NCI-H1930 (cell line): ENCODE measurements at regions not wholly inside any gene's neighbourhood (a gene's known extent, or its start where the extent isn't known, plus 50 kb on each side); places are given as distances from the start of the nearest gene placed in this dataset.

ENCODE experiments used
- DNase-seq, 2 experiments: peaks; one replicate each; lab custom pipeline; 2025; lab: John Stamatoyannopoulos, UW

GRCh38 chr3:111311709-111312235 lies 230.2 kb upstream of the CD96 start:
- DNase-seq = no peak

DNA sequence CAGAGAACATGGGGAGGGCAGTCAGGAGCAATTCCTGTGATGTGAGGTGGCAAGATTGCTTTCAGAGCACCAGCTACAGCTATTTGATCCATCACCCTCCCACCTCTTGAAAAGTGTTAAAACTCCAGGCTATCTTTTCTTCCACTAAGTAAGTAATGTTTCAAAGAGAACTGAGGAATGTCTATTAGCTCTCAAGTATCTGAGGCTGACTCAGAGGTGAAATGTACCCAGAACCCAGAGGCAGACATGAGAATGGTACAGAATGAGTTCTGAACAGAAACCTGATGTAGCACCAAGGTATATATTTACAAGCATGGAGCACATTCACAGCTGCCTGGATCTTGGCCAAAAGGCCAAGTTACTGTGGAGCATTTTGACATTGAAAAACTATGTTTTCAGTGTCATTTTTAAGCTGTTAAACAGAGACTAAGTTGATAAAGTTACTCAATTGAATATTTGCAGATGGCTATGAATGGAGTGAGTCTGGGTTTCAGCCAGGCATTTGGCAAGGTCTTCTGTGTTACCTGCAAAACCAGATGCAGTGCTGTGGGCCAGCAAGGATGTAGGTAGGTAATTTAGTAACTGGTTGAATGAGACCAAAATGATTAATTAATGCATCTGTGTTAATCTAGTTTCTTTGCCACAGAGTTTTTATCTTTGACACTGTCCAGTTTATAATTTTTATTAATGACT lies 227.7 kb upstream of the CD96 start:
- no peak for DNase-seq

- DNase-seq = no peak
These were observed 227.1 kb upstream of the CD96 start for GRCh38 chr3:111314898-111315297.

DNA sequence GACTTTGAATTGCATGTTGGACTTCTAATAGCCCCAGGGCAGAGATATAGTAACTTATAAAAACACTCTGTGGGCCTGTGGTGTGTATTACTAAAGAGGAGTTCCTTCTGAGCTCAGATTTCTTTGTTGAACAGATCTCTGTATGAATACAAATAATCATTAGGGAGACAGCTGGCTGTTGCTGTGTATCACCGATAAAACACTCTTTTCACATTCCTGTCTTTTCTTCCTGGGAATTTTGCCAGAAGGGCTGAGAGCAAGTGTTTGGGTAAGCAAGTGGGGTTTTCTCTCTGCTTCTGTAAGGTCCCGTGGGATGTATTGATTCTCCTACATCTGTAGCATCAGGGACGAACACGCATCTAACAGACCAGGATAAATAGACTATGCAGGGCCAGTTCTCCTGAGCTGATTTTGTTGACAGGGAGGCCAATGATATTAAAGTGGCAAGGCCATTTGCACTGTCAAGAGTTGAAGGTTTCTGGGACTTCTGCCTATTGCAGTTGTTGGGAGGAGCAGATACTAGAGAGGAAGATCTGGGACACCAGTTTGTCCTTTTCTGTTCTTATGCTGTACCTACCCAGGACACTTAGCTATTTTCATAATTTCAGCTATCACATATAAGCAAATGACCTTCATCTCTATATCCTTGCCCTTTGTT lies 225.9 kb upstream of the CD96 start:
- peak in 1 of 2 experiments; percentile 12 for DNase-seq

- DNase-seq = no peak
These were observed 223.7 kb upstream of the CD96 start for GRCh38 chr3:111318289-111318688.

DNA sequence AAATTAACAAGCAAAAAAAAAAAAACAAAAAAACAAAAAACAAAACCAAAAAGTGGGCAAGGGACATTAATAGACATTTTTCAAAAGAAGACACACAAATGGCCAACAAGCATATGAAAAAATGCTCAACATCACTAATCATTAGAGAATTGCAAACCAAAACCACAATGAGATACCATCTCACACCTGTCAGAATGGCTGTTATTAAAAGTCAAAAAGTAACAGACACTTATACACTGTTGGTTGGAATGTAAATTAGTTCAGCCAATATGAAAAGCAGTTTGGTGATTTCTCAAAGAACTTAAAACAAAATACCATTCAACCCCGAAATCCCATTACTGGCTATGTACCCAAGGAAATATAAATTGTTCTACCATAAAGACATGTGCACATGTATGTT lies 222.4 kb upstream of the CD96 start:
- no peak for DNase-seq

DNA sequence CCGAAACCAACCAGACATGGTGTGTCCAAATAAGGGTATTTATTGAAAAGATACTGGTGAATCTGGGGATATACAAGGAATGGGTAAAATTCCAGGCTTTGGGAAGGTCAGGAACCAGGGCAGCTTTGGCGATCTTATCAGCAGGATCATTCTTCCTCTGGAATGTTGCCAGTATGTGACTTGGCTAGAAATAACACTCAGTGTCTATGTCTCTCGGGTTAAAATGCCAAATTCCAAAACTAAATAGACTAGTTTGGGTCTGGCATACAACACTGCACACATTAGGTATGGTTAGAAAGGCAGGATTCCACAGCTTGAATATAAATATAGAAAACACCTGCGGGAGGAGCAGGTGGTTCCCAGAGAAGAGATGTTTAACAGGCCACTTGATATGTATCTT lies 220.2 kb upstream of the CD96 start:
- no peak for DNase-seq

DNA sequence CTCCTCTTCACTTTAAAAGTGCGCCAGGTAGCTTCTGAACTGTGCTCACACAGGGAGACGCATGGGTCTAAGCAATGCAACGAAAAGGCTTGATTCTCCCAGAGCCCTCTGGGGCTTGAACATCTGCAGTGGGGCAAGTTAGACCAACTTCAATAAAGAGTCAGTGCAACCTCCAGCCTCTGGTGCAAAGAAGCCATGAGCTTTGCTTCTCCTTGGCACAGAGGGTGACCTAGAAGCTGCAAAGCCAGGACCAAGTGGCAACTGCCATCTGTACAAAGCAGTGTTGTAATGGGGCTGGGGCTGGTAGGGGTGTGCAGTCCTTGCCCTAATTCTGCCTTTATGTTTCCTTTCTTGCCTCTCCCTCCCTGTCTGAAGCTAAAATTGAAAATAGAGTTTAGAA lies 219.0 kb upstream of the CD96 start:
- no peak for DNase-seq

GRCh38 chr3:111324151-111324550 lies 217.8 kb upstream of the CD96 start:
- DNase-seq = no peak

- no peak for DNase-seq
These were observed 217.4 kb upstream of the CD96 start for GRCh38 chr3:111324645-111325044.

DNA sequence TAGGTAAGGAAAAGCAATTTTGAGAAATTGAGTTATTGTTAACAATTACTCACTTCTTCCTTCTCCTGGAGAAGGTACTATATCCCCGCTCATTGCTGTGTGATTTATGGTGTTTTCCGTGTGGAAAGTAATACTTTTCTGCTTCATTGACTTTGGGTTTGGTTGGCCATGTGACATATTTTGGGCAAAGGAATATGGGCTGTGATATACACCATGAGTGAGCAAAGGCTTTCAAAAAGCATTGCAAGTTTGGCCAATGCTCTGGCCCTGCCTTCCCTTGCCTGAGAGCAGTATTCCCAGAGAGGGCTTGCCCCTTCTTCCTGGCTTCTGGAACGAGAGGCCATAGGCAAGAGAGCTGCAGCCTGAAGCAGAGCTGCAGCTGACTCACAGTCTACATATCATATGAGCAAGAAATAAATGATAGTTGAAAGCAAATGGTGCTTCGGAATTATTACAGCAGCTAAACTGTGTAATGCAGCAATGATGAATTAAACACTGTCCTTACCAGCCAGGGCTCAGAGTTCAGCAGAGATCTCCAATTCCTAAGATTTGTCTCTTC lies 216.8 kb upstream of the CD96 start:
- DNase-seq = no peak

DNA sequence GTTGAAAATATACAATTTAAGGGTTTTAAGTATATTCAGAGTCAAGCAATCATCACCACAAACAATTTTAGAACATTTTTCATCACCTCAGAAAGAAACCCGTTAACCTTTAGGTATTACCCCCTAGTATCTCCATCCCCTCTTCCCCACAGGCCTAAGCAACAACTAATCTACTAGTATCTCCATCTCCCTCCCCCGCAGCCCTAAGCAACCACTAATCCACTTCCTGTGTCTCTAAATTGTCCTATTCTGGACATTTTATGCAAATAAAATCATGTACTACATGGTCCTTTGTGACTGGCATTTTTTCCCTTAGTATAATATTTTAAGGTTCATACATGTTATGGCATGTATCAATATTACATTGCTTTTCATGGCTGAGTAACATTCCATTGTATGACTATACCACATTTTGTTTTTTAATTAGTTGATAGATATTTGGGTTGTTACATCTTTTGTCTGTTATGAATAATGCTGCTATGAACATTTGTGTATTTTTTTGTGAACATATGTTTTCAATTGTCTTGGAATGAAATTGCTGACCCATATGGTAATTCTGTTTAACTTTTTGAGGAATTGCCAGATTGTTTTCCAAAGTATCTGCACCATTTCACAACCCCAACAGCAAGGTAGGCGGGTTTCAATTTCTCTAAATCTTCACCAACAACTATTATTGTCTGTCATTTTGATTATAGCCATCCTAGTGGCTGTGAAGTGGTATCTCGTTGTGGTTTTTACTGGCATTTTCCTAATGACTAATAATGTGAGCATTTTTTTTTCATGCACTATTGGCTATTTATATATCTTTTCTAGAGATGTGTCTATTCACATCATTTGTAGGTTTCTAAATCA lies 215.6 kb upstream of the CD96 start:
- no peak for DNase-seq

GRCh38 chr3:111331306-111331705 lies 210.7 kb upstream of the CD96 start:
- no peak for DNase-seq

GRCh38 chr3:111331912-111332311 lies 210.1 kb upstream of the CD96 start:
- DNase-seq = no peak

DNA sequence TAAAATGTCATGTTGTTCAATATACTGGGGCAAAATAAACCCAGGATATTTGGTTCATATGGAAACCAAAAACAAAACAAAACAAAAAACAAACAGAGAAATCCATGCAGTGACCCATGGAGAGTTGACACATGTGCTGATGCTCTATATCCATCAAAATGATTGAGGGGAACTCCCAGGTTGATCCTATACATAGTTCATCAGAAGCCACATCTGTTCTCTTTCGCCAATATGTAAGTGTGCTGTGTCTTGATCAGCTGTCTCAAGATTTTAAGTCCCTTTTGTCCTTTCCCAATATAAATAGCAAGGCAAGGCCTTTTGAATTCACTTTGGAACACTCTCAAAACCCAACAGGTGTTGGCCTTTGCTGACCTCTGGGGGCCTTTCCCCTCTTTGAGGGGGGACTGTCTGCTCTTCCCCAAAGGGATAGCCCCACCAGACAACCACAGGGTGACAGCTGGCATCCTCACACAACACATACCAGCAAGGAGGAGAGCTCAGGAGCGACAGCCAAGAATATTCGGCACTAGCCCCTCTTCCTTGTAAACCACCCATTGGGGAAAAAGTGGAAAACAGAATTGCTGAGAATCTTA lies 209.4 kb upstream of the CD96 start:
- no peak for DNase-seq

GRCh38 chr3:111333642-111334041 lies 208.4 kb upstream of the CD96 start:
- no peak for DNase-seq

DNA sequence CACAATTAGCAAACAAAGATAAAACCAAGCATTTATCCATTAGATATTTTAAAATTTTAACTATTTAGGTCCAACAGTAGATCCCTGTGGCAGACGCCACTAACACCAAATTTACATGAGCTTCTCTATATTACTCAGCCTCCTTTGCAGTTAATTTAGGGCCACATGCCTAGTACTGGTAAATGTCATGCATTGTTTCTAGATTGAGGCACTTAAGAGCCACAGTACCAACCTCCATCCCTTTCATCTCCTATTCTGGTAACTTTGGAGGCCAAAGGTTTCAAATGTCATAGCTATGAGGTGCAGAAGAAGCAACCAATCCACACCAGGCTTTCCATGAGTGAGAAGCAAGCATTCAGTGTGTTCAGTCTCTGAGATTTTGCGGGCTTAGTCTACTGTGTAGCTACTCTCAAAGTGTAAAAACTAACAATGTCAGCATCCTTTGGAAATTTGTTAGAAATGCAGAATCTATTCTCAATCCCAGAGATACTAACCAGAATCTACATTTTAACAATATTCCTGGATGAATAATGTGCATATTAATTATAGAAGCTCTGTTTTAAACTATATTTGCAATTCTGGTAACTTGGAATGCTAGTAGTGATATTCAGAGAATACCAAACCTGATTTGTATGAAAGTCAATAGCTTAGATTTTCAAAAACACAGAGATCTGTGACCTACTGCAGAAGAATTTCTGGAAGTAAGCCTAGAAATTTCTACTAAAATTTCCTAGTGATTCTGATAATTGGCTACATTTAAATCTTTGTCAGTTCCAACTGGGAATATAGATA lies 206.3 kb upstream of the CD96 start:
- DNase-seq = no peak

- DNase-seq = no peak
These were observed 205.5 kb upstream of the CD96 start for GRCh38 chr3:111336511-111336910.

- peak in 1 of 2 experiments; percentile 6 for DNase-seq
These were observed 203.8 kb upstream of the CD96 start for GRCh38 chr3:111338059-111338698.

GRCh38 chr3:111339017-111339416 lies 203.0 kb upstream of the CD96 start:
- no peak for DNase-seq

DNA sequence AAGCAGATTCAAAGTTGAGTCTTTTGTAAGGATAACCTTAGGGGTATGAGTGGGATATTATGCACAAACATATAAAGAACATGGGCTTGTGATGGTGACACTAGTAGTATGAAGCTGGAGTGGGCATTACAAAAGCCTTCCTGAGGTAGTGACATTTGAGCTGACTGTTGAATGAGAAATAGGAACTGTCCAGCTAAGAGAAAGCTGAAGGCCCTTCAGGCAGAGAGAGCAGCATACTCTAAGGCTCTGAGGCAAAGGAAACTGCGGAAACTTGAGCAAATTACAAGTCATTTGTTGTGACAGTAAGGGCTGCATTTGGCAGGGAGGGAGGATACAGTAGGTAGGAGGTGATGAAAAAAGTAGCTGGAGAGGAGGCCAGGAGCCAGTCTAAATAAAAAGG lies 190.7 kb upstream of the CD96 start:
- no peak for DNase-seq
